Body of pancreas (tissue), 4 donors: ENCODE measurements at regions not wholly inside any gene's neighbourhood (a gene's known extent, or its start where the extent isn't known, plus 50 kb on each side); places are given as distances from the start of the nearest gene placed in this dataset.
"Not testable (repeated sequence)": the region's sequence is repeated elsewhere in the genome, so short reads cannot be mapped to it uniquely, and the experiment has no call there.

Experiments used
- ATAC-seq: fragments of 150-250 bp; one replicate; pipeline ENCODE4 v1.9.1; 2016
- DNase-seq, 4 donors: peaks; one replicate each; pipeline ENCODE4 v3.0.0-alpha.2; 2019
- H3K27ac ChIP-seq, 4 donors: fragments of 200-600 bp; sonication (generic); 1 replicate in 3 of 4; 2 replicates in 1 of 4; pipeline versions ENCODE4 v1.5.1 to v1.6.1; 2016 to 2019; ENCODE audit warnings: mild to moderate bottlenecking in 1 of 4, mixed read lengths in 1 of 4, moderate library complexity in 1 of 4
- H3K27me3 ChIP-seq, 2 donors: fragments of 200-600 bp; sonication (generic); one replicate each; pipeline ENCODE4 v1.6.0; 2016; ENCODE audit warnings: mild to moderate bottlenecking in 1 of 2
- H3K36me3 ChIP-seq, 2 donors: fragments of 200-600 bp; sonication (generic); replicated peaks in 1 of 2; 2 replicates each; pipeline ENCODE4 v1.5.1; 2016; ENCODE audit warnings: low read depth in 2 of 2; ENCODE audit not compliant: insufficient read depth in 1 of 2
- H3K4me1 ChIP-seq: fragments of 200-600 bp; sonication (generic); one replicate; pipeline ENCODE4 v1.6.0; 2016
- H3K4me3 ChIP-seq, 2 donors: fragments of 200-600 bp; sonication (generic); 1 replicate in 1 of 2; 2 replicates in 1 of 2; pipeline ENCODE4 v1.5.1; 2016 to 2019
- H3K9me3 ChIP-seq, 3 donors: fragments of 200-600 bp; sonication (generic); 1 replicate in 2 of 3; 2 replicates in 1 of 3; pipeline ENCODE4 v1.5.1; 2016
- POLR2A ChIP-seq, 3 donors: fragments of 450-650 bp; IDR thresholded peaks; one replicate each; pipeline ENCODE4 v1.6.1; 2016; ENCODE audit warnings: antibody characterized with exemption in 3 of 3, mild to moderate bottlenecking in 2 of 3
- WGBS, 2 donors: methylation state at CpG; one replicate each; pipeline ENCODE4 v1.1.5; 2017; 5-methylcytosine and 5-hydroxymethylcytosine counted together
- intact Hi-C: fragments of 100-400 bp; cut with DNase I; formaldehyde crosslinking; loops from one replicate; pipeline ENCODE4 v1.15.1; 2023
- TF ChIP-seq, protein P1 (sequence below), 7 experiments: fragments of 450-650 bp in 4 of 7; fragments of 200-600 bp in 3 of 7; sonication (generic) in 3 of 7; IDR thresholded peaks; one replicate each; pipeline ENCODE4 v1.5.1; 2016 to 2019; ENCODE audit warnings: antibody characterized with exemption in 7 of 7

GRCh38 chr2:242043538-242044312, 174.2 kb downstream of the RTP5 start:
- TF ChIP-seq POLR2A (IDR thresholded peaks at IDR 0.05): no peak
- TF ChIP-seq, protein P1, sequence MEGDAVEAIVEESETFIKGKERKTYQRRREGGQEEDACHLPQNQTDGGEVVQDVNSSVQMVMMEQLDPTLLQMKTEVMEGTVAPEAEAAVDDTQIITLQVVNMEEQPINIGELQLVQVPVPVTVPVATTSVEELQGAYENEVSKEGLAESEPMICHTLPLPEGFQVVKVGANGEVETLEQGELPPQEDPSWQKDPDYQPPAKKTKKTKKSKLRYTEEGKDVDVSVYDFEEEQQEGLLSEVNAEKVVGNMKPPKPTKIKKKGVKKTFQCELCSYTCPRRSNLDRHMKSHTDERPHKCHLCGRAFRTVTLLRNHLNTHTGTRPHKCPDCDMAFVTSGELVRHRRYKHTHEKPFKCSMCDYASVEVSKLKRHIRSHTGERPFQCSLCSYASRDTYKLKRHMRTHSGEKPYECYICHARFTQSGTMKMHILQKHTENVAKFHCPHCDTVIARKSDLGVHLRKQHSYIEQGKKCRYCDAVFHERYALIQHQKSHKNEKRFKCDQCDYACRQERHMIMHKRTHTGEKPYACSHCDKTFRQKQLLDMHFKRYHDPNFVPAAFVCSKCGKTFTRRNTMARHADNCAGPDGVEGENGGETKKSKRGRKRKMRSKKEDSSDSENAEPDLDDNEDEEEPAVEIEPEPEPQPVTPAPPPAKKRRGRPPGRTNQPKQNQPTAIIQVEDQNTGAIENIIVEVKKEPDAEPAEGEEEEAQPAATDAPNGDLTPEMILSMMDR (IDR thresholded peaks at IDR 0.05): no peak
- intact Hi-C loops: no loop called here
- Histone ChIP-seq H3K4me3 (no peak overlapping the region), H3K27me3 (no peaks in the 10 kb centered on the region), H3K4me1 (no peaks in the 10 kb centered on the region), H3K36me3 (no peaks in the 10 kb centered on the region), H3K9me3 (no peaks in the 10 kb centered on the region), H3K27ac (no peak overlapping the region)
- WGBS, 2 donors: 57 to 63% methylated on average over 8 to 13 of the region's 13 CpGs
- no peak for DNase-seq
- no peak for ATAC-seq

GRCh38 chr2:242044313-242044590, 174.7 kb downstream of the RTP5 start:
- TF ChIP-seq, protein P1 (IDR thresholded peaks at IDR 0.05): no peak
- TF ChIP-seq POLR2A (IDR thresholded peaks at IDR 0.05): no peak
- Histone ChIP-seq H3K27ac (no peak overlapping the region), H3K4me1 (no peaks in the 10 kb centered on the region), H3K36me3 (no peaks in the 10 kb centered on the region), H3K9me3 (no peaks in the 10 kb centered on the region), H3K4me3 (no peak overlapping the region), H3K27me3 (no peaks in the 10 kb centered on the region)
- ATAC-seq (no peak), DNase-seq (no peak)
- 79 to 91% methylated on average over 4 of the region's 4 CpGs for WGBS, 2 donors
- intact Hi-C loops: no loop called here

- H3K9me3 ChIP-seq, H3K36me3 ChIP-seq, DNase-seq, H3K4me3 ChIP-seq, intact Hi-C loops, H3K27ac ChIP-seq, H3K4me1 ChIP-seq, H3K27me3 ChIP-seq, ATAC-seq: not testable (repeated sequence)
- 88 to 91% methylated on average over 25 of the region's 25 CpGs for WGBS, 2 donors
Measured at GRCh38 chr2:242045596-242046144, 176.1 kb downstream of the RTP5 start.

GRCh38 chr2:242046206-242046826, 176.8 kb downstream of the RTP5 start:
- TF ChIP-seq, protein P1 (IDR thresholded peaks at IDR 0.05): no peak
- TF ChIP-seq POLR2A (IDR thresholded peaks at IDR 0.05): no peak
- H3K9me3 ChIP-seq: no peaks in the 10 kb centered on the region
- no peaks in the 10 kb centered on the region for H3K27me3 ChIP-seq
- H3K4me3 ChIP-seq: no peak overlapping the region
- DNase-seq: no peak
- intact Hi-C loops: no loop called here
- 67 to 76% methylated on average over 20 of the region's 38 CpGs for WGBS, 2 donors
- H3K36me3 ChIP-seq: no peaks in the 10 kb centered on the region
- H3K4me1 ChIP-seq: no peaks in the 10 kb centered on the region
- no peak overlapping the region for H3K27ac ChIP-seq
- no peak for ATAC-seq

DNA sequence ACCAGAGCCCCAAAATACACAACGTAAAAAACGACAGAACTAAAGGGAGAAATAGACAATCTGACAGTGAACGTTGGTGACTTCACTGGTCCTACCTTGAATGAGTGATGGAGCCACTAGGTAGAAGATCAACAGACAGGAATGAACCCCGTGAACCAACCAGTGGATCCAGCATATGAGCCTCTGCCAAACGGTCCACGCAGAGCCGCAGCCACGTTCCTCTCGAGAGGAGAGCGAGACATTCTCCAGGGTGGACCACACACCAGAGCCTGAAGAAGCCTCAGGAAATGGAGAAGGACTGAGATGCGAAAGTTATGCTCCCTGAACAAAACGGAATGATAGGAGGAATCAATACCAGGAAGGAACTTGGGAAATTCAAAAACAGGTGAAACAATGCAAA, 178.4 kb downstream of the RTP5 start:
- H3K36me3 ChIP-seq: no peaks in the 10 kb centered on the region
- H3K27me3 ChIP-seq: no peaks in the 10 kb centered on the region
- TF ChIP-seq POLR2A (IDR thresholded peaks at IDR 0.05): no peak
- TF ChIP-seq, protein P1 (IDR thresholded peaks at IDR 0.05): no peak
- ATAC-seq: no peak
- no peak overlapping the region for H3K4me3 ChIP-seq
- intact Hi-C loops: no loop called here
- 77 to 80% methylated on average over 12 of the region's 12 CpGs for WGBS, 2 donors
- no peaks in the 10 kb centered on the region for H3K4me1 ChIP-seq
- H3K27ac ChIP-seq: no peak overlapping the region
- no peak for DNase-seq
- H3K9me3 ChIP-seq: no peaks in the 10 kb centered on the region
